Hematopoietic multipotent progenitor cell treated with erythropoietin and hydrocortisone succinate and interleukin-3 and kit ligand, for 4 days (in vitro differentiated cells): ENCODE measurements at regions not wholly inside any gene's neighbourhood (a gene's known extent, or its start where the extent isn't known, plus 50 kb on each side); places are given as distances from the start of the nearest gene placed in this dataset.
"Not testable (repeated sequence)": the region's sequence is repeated elsewhere in the genome, so short reads cannot be mapped to it uniquely, and the experiment has no call there.

Source experiments
- DNase-seq: peaks from one replicate; pipeline ENCODE4 v3.0.0-alpha.2; 2015

DNA sequence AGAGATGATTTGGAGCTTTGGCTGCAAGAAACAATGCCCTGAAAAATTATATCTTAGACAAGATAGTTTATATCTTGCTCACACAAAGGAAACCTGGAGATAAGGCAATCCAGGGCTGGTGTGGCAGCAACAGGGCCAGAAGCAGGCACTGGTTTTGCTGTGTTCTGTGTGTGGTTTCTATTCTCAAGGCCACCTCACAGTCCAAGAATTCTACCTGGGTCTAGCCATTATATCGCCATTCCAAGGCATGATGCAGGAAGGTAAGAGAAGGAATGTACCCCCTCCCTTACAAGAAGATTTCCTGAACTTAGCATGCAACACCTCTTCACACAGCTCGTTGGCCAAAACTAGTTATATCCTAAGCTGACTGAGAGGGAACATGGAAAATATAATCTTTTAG lies 74.5 kb upstream of the MEGF10 start:
- DNase-seq, result no peak

DNA sequence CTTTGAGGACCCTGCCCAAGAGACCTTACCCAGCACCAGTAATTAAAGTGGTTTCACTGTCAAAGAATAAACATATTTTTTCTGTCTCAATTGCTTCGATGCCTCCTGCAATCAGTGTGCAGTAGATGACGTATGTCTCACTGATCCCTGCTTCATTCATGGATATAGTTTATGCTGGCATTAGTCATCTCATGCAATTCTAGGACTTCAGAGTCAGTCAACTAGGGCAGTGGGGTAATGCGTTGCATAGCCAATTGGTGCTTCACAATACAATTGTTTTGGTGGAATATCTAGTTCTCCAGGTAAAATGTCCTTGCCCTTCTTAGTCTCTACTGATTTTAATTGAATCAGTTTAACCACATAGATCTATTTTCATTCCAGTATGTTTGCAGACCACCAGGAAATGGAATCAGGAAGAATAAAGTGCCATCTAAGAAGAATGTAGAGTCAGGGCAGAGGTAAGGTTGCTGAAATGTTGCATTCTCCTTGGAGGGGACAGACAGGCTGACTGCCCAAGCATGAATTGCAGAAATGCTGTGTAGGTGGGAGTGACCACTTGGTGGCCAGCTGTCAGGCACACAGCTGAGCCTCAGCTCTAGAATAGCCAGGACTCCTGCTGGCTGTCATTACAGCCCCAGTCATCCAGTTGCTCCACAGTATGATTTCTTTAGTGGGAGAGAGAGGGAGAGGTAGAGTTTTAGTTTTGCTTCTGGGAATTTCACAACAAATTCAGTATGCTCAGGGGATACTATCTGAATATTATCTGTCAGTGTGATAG lies 73.5 kb upstream of the MEGF10 start:
- DNase-seq, result no peak

- DNase-seq, result not testable (repeated sequence)
Measured at GRCh38 chr5:127221936-127222335, 68.7 kb upstream of the MEGF10 start.

DNA sequence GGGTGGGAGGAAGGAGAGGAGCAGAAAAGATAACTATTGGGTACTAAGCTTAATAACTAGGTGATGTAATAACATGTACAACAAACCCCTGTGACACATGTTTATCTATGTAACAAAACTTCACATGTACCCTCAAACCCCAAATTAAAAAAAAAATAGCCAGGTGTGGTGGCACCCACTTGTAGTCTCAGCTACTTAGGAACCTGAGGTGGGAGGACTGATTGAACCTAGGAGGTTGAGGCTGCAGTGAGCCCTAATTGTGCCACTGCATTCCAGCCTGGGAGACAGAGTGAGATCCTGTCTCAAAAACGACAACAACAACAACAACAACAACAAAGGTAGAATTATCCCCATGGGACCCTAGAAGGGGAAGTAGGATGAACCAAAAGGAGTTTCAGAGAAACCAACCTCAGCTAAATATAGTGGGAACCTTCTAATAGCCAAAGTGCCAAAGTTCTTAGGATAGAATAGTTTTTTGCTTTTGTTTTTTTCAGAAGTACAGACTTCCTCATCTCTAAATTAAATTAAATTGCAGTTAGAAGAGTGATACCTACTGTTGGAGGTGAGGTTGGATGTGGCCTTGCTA lies 67.9 kb upstream of the MEGF10 start:
- DNase-seq, result not testable (repeated sequence)

- no peak for DNase-seq
Measured at GRCh38 chr5:127223256-127223974, 67.2 kb upstream of the MEGF10 start.

DNA sequence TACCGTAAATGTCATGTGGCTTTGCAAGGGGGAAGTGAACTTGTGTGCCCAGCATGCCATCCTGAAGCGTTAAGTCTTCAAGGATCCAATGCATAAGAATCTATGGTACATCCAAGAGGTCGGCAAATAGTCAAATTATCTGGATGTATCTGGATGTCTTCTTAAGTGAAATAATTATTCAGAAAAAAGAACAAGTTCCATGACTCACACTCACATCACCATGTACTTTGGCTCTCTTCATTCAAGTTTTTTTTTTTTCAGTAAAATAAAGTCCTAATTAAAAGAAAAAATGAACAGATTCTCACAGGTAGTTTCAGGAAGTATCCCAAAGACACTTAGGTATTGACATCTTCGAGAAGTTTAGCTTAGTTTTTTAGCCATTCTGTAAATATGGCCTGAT lies 62.7 kb upstream of the MEGF10 start:
- no peak for DNase-seq

- DNase-seq, result no peak
Measured at GRCh38 chr5:127228540-127229184, 61.9 kb upstream of the MEGF10 start.

- DNase-seq, result peak; percentile 77
Measured at GRCh38 chr5:127229185-127229889, 61.3 kb upstream of the MEGF10 start.

- DNase-seq, result no peak
Measured at GRCh38 chr5:127231118-127231517, 59.5 kb upstream of the MEGF10 start.

- DNase-seq, result peak; percentile 11
Measured at GRCh38 chr5:127233590-127233989, 57.0 kb upstream of the MEGF10 start.

DNA sequence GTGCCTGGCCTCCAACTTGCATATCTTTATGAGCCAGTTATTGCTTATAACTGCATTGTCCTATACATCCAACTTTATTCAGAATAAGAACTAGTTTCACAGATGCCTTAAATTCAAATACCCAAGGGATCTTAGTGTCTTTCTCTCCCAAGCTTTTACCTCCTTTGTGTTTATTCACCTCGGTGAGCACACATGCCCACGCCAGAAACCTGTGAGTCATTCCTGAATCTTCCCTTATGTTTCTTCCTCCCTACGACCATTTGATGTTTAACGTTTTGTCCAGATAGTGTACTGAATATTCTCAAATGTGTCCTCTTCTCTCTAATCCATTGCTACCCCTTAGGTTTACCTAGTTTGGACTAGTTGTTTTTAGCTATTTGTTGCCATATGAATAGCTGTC lies 55.5 kb upstream of the MEGF10 start:
- no peak for DNase-seq

GRCh38 chr5:127236254-127236653 lies 54.3 kb upstream of the MEGF10 start:
- DNase-seq, result no peak
